ENCODE measurements at regions not wholly inside any gene's neighbourhood (a gene's known extent, or its start where the extent isn't known, plus 50 kb on each side); places are given as distances from the start of the nearest gene placed in this dataset.

DNA sequence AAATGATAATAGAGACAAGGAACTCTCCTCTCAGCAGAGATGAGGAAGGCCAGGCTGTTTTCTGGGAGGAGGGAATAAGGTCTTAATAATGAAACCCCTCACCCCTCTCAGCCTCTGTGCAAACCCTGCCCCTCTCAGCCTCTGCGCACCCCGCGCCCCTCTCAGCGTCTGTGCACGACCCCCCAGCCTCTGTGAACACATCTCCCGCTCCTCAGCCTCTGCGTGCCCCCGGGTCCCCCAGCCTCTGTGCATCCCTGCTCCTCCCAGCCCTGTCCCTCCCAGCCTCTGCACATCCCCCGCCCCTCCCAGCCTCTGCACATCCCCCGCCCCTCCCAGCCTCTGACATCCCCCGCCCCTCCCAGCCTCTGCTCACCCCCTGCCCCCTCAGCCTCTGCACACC, 837.8 kb downstream of the TBC1D22A start:
- TF ChIP-seq ZNF830 (tag by site-specific recombination; IDR thresholded peaks at IDR 0.05; ENCODE audit: low read depth) = no peak
- no peak for TF ChIP-seq ZNF146 (tag by site-specific recombination; IDR thresholded peaks at IDR 0.05)
- TF ChIP-seq, protein P1, sequence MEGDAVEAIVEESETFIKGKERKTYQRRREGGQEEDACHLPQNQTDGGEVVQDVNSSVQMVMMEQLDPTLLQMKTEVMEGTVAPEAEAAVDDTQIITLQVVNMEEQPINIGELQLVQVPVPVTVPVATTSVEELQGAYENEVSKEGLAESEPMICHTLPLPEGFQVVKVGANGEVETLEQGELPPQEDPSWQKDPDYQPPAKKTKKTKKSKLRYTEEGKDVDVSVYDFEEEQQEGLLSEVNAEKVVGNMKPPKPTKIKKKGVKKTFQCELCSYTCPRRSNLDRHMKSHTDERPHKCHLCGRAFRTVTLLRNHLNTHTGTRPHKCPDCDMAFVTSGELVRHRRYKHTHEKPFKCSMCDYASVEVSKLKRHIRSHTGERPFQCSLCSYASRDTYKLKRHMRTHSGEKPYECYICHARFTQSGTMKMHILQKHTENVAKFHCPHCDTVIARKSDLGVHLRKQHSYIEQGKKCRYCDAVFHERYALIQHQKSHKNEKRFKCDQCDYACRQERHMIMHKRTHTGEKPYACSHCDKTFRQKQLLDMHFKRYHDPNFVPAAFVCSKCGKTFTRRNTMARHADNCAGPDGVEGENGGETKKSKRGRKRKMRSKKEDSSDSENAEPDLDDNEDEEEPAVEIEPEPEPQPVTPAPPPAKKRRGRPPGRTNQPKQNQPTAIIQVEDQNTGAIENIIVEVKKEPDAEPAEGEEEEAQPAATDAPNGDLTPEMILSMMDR (tag by site-specific recombination; IDR thresholded peaks at IDR 0.05) = no peak
- no peak for TF ChIP-seq MYNN (tag by site-specific recombination; IDR thresholded peaks at IDR 0.05; ENCODE audit: borderline replicate concordance)
- no peak for TF ChIP-seq ZNF529 (tag by site-specific recombination; IDR thresholded peaks at IDR 0.05; ENCODE audit: insufficient replicate concordance)
- TF ChIP-seq ZBTB20 (tag by site-specific recombination; IDR thresholded peaks at IDR 0.05) = no peak
- no peak for TF ChIP-seq ZNF354C (tag by site-specific recombination; IDR thresholded peaks at IDR 0.05; ENCODE audit: borderline replicate concordance, low read depth)
- TF ChIP-seq ZNF324 (tag by site-specific recombination; IDR thresholded peaks at IDR 0.05) = no peak
- TF ChIP-seq TCF7L2 (IDR thresholded peaks at IDR 0.05; ENCODE audit: borderline replicate concordance, low read depth, low read length) = no peak
- TF ChIP-seq, protein P2, sequence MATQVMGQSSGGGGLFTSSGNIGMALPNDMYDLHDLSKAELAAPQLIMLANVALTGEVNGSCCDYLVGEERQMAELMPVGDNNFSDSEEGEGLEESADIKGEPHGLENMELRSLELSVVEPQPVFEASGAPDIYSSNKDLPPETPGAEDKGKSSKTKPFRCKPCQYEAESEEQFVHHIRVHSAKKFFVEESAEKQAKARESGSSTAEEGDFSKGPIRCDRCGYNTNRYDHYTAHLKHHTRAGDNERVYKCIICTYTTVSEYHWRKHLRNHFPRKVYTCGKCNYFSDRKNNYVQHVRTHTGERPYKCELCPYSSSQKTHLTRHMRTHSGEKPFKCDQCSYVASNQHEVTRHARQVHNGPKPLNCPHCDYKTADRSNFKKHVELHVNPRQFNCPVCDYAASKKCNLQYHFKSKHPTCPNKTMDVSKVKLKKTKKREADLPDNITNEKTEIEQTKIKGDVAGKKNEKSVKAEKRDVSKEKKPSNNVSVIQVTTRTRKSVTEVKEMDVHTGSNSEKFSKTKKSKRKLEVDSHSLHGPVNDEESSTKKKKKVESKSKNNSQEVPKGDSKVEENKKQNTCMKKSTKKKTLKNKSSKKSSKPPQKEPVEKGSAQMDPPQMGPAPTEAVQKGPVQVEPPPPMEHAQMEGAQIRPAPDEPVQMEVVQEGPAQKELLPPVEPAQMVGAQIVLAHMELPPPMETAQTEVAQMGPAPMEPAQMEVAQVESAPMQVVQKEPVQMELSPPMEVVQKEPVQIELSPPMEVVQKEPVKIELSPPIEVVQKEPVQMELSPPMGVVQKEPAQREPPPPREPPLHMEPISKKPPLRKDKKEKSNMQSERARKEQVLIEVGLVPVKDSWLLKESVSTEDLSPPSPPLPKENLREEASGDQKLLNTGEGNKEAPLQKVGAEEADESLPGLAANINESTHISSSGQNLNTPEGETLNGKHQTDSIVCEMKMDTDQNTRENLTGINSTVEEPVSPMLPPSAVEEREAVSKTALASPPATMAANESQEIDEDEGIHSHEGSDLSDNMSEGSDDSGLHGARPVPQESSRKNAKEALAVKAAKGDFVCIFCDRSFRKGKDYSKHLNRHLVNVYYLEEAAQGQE (tag by site-specific recombination; IDR thresholded peaks at IDR 0.05) = no peak
- TF ChIP-seq, protein P3, sequence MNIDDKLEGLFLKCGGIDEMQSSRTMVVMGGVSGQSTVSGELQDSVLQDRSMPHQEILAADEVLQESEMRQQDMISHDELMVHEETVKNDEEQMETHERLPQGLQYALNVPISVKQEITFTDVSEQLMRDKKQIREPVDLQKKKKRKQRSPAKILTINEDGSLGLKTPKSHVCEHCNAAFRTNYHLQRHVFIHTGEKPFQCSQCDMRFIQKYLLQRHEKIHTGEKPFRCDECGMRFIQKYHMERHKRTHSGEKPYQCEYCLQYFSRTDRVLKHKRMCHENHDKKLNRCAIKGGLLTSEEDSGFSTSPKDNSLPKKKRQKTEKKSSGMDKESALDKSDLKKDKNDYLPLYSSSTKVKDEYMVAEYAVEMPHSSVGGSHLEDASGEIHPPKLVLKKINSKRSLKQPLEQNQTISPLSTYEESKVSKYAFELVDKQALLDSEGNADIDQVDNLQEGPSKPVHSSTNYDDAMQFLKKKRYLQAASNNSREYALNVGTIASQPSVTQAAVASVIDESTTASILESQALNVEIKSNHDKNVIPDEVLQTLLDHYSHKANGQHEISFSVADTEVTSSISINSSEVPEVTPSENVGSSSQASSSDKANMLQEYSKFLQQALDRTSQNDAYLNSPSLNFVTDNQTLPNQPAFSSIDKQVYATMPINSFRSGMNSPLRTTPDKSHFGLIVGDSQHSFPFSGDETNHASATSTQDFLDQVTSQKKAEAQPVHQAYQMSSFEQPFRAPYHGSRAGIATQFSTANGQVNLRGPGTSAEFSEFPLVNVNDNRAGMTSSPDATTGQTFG (tag by site-specific recombination; IDR thresholded peaks at IDR 0.05; ENCODE audit: borderline replicate concordance) = no peak
